A172 (cell line): ENCODE measurements at regions not wholly inside any gene's neighbourhood (a gene's known extent, or its start where the extent isn't known, plus 50 kb on each side); places are given as distances from the start of the nearest gene placed in this dataset.
"Not testable (repeated sequence)": the region's sequence is repeated elsewhere in the genome, so short reads cannot be mapped to it uniquely, and the experiment has no call there.

Experiments
- DNase-seq: peaks from one replicate; pipeline ENCODE4 v3.0.0-alpha.2; 2015; ENCODE audit warnings: low spot score

- not testable (repeated sequence) for DNase-seq
Measured at GRCh38 chr9:89856950-89857349, 252.1 kb downstream of the GADD45G start.

DNA sequence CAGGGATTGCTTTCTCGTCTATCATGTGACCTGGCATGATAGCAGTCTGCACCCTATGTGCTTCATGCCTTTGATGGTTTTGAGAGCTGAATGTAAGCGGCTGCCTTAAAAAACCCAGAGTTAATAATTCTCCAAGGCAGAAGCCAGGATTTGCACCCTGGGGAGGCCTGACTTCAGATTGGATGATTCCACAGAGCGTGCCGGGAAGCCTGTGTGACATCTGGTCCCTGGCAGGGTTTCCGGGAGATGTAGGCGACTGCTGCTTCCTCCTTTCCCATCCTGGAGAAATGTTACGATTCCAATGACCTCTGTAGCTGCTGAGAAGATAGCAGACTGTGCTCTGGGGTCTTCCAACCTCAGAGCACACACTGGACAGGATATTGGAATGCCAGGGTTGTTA, 255.0 kb downstream of the GADD45G start:
- not testable (repeated sequence) for DNase-seq

DNA sequence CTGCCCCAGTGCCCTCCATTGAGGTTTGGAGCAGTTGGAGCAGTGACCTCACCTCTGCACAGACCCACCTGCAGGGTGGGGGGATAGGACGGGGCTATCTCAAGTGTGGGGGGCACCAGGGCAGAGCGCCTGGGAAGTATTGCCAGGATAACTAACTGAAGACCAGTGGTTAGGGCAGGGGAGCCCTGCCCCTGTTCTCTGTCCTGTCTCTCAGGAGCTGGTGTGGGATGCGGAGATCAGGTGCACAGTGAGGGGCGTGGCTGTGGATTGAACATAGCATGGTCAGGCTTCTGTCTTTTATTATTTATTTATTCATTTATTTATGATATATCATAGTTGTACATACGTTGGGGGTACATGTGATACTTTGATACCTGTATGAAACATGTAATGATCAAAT, 256.6 kb downstream of the GADD45G start:
- not testable (repeated sequence) for DNase-seq

DNA sequence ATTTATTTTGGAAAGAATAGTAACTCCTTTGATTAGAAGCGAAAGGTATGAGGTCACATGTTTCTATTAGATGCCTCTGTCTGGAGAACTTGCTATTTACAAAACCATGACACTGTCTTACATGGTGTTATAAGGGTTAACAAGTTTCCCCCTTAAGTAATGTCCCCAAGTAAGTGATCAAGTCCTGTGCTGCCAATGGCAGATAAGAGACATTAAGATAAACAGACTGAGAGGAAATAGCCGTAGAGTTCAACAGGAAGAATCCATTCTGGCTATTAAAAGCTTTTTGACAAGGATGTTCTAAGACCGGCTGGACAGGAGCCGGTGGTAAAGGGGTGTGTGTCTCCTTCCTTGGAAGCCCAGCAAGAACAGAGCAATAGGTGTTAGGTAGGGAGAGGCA, 257.5 kb downstream of the GADD45G start:
- no peak for DNase-seq

DNA sequence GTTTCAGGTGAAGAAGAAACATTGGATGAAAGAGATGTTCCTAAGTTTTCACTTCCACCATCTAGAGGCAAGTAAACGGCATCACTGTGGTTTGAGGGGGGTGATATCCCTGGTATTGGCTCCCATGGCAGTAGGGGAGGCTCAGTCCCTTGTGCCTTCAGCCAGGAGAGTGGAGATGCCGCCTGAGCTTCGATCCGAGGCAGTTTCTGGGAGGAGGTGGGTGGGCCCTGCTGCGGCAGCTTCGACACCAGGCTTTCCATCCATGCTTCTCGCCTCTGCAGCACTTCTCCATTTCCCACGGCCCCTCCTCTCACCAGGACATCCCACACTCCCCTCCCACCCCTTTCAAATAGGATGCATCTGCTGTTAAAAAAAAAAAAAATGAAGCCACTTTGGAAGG, 258.3 kb downstream of the GADD45G start:
- DNase-seq, result no peak

- no peak for DNase-seq
Measured at GRCh38 chr9:89863837-89864236, 259.0 kb downstream of the GADD45G start.

DNA sequence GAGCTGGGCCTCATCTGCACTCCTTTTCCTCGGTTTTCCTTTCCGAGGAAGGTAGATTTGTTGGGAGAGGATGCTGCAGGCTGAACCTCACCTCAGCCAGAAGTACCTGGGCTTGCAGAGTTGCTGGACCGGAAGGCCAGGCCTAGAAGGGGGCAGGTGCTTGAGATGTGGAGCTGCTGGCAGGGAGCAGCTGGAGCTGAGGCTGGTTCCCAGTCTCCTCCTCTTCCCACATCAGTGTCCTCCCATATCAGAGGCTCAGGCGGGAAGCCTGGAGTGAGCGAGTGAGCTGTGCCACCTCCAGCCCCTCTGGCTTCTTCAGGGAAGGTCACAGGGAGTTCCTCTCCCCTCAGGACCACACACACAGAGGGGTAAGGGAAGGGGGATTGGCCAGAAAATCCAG, 259.4 kb downstream of the GADD45G start:
- no peak for DNase-seq

DNA sequence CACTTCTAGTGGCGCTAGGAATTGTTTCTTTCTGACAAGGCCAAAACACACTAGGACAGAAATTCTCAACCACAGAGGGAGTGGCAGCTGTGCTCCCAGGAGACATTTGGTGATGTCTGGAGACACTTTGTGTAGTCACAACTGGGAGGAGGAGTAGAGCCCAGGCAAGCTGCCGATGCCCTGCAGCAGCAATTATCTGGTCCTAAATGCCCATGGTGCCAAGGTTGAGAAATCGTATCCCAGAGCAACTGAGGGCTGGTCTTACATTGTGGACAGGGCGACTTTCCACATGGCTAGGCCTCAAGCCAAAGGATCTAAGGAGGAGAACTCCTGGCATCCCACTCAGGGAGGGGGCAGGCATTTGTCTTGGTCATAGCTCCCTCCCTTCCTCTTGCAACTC, 259.9 kb downstream of the GADD45G start:
- DNase-seq, result no peak

- DNase-seq, result no peak
Measured at GRCh38 chr9:89865357-89865756, 260.5 kb downstream of the GADD45G start.

GRCh38 chr9:89865981-89866380, 261.2 kb downstream of the GADD45G start:
- no peak for DNase-seq

GRCh38 chr9:89866701-89867100, 261.9 kb downstream of the GADD45G start:
- DNase-seq, result no peak

GRCh38 chr9:89868100-89868499, 263.3 kb downstream of the GADD45G start:
- no peak for DNase-seq

DNA sequence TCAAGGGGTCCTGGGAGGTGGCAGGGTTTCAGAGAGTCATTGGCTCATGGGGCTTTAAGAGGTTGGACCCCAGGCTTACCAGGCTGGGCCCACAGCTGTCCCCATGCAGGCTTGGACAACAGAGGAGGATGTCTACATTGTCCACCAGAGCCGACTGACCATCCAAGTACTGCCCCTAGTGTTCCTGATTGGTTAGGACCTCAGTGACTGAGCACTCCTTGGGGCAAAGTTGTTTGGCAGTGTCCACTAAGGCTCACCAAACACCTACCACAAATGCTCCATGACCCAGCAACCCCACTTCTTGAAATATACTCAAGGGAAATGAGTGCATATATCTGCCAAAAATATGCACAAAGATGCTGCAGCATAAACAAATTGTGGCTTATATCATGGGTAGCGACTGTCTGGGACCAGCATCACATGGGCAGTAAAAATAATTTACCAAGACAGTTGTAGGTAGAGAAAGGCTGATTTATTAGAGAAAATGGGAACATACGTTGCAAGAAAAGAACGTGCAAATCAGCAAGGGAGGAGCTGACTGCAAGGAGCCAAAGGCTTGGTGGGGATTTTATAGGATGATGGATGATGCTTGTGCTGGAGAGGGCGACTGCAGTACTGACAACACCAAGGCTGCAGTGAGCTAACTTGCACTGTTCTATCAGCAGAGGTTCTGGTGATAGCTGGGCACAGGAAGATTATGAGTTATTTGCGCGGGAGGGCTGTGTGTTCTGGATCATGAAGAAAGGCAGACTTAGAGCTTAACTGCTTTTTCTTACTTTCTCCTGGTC, 265.2 kb downstream of the GADD45G start:
- DNase-seq, result peak; percentile 49

- DNase-seq, result no peak
Measured at GRCh38 chr9:89871871-89872331, 267.1 kb downstream of the GADD45G start.

DNA sequence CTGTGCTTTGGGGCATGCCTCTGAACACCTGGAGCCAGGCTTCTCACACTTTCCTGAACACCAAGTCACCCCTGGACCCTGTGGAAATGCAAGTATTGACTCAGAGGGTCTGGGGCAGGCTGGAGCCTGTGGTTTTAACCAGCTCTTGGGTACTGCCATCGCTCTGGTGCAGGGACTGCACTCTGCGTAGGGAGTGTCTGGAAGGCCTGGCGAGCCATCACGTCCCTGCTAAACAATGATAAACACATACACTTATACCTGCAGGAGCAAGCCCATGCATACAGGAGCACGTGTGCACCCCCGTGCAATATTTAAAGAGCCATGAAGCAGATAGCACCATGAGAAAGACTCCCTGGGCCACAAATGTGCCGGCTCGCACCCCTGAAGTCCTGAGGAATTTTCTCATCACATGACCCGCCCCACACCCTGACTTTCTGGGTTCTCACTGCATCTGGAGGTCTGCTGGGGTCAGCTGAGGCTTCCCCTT, 267.7 kb downstream of the GADD45G start:
- no peak for DNase-seq

DNA sequence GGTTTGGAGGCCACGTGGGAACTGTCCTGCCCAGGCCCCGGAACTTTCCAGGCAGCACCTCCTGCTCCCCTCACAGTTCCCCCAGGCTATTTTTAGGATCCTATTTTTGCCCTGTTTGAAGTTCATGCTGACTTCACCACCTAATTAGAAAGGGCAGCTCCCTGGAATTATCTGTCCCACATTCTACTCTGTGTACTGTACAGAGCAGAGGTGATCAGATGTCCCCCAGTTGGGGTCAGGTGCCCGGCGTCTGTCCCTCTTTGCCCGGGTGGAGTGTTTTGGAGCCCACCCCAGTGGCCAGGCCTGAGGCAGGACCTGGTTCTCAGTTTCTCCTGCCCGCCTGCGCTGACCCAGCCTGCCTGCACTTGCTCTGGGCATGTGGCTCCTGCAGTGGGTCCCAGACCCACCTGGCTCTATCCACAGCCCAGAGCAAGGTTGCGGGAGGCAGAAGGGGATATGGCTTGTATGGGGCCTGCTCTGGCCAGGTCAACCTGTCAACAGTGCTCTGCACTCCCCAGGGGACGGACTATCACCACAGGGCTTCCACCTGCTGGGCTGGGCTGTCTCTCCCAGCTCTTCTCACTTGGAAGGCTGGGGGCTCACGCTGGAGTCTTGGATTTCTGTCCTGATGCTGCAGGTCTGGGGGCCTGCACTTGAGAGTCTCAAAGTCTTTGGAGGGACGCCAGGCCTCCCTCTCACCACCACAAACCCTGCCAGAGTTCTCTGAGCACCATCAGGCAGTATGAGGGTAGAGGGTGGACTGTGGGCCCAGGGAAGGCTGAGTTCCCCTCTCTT, 268.3 kb downstream of the GADD45G start:
- DNase-seq, result no peak

DNA sequence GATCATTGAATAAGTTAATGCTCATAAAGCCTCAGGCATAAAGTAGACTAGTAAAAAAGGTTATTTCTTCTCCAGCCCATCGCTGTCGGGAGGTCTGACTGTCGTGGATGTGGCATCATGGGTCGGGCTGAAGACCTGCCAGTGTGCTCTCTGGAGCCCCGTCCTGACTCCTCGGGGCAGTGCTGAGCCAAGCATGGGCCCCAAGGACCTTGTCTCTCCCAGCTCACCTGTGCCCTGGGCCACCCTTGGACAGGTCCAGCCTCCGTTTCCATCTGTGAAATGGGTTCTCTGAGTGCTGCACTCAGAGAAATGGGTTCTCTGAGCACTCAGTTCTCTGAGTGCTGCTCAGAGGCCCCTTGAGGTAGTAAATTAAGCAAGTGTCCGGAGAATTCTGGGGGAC, 269.0 kb downstream of the GADD45G start:
- no peak for DNase-seq

DNA sequence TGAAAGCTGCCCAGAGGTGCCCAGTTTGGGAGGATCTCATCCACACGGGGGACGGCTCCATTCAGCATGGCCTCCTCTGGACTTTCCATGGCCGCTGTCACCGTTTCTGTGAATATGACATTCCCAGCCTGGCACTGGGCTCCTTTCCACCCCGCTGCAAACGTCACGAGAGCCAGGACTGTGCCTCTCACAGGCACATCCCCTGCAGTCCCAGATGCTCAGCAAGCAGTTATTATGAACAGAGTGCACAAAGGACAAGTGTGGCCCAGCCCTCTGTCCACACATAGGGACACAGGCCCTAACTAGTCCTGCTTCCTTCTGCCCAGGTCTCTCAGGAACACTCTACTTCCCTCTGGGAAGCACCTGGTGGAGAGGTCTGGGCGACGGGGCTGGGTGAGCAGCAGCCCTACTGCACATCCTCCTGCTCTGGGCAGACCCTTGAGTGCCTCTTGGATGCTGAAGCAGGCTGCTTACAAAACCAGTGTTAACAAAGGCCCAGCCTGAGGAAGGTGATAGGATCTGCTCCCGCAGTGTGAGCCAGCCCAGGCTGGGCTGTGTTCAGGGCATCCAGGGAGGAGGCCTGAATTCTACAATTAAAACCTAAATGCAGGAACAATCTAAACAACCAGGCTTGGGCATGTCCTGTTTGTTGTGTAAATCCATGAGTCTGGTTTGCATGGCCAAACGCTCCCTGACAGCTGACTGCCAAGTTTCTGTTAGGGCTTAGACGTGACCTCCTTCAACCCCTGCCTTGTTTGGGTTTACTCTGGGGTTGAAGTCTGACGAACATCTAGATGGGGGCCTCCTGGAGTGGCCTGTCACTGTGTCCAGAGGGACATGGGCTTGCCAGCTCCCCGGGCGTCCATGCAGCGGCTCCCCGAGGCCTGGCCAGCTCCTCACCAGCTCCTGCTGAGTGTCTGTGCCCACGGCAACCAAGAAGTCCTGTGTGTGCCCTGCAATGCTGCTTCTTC, 269.8 kb downstream of the GADD45G start:
- no peak for DNase-seq

GRCh38 chr9:89877051-89878002, 272.5 kb downstream of the GADD45G start:
- DNase-seq, result no peak

DNA sequence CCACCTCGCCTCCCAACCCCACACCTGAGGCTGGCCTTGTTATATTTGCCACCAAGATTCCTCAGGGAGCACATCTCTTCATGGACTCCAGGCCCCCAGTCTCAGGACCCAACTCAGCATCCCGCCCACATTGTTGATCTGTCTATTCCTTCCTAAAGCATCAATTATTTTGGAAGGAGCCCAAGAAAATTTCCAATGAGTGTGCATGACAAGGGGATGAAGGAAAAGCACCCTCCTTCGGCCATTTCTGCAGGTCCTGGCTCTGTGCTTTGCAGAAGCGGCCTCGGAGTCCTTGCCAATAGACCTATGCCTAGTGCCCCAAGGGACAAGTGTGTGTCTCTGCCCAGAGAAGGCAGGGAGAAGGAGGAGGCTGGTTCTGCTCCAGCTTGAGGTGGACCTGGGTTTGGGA, 273.2 kb downstream of the GADD45G start:
- DNase-seq, result no peak

DNA sequence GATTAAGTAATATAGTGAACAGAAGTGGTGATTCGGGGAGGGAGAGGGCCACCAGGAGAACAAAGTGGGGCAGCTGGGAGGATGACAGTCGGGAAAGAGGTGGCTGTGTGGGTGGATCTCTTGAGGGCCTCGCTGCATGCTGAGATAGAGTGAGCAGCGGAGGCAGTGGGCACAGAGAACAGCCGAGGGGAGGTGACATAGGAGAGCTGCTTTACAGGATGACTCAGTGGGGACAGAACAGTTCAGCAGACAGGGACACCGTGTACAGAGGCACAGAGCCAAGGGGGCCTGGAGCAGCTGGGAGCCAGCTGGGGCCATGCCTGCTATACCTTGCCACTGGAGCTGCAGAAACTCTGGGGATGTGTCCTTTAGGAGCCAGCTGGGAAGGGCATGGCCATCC, 273.9 kb downstream of the GADD45G start:
- DNase-seq, result no peak
